ENCODE measurements at regions not wholly inside any gene's neighbourhood (a gene's known extent, or its start where the extent isn't known, plus 50 kb on each side); places are given as distances from the start of the nearest gene placed in this dataset.

GRCh38 chr14:101025696-101026095 lies 122.2 kb upstream of the RTL1 start:
- in situ Hi-C loops (cut with HindIII; ENCODE audit: low pct_unique_long_range_greater_than_20kb, low sequenced_read_pairs) (no loop called here), intact Hi-C loops (cut with micrococcal nuclease; ENCODE audit: unreplicated experiment) (no loop called here)
- H3K27me3 ChIP-seq (ENCODE audit: control insufficient read depth, insufficient read depth, low read length): no peaks in the 10 kb centered on the region
- no peaks in the 10 kb centered on the region for H3K4me1 ChIP-seq (ENCODE audit: control insufficient read depth, insufficient read depth, low read length)
- no peaks in the 10 kb centered on the region for H3K36me3 ChIP-seq (ENCODE audit: control insufficient read depth, insufficient read depth, low read length)
- no peak overlapping the region for H3K27ac ChIP-seq (ENCODE audit: low read length)
- POLR2A ChIA-PET: no interaction called here
- no peak overlapping the region for H3K4me3 ChIP-seq (ENCODE audit: low read depth in 2 of 2, low read length in 2 of 2)
- ATAC-seq (no peak), DNase-seq (ENCODE audit: low read depth, low spot score) (no peak)
- CTCF ChIA-PET: no interaction called here
- H3K9me3 ChIP-seq (ENCODE audit: control insufficient read depth, insufficient read depth, low read depth, low read length): no peaks in the 10 kb centered on the region
- BruUV-seq (replicated peaks): no TSS peak
- TF ChIP-seq TCF7L2 (IDR thresholded peaks at IDR 0.05; ENCODE audit: low read depth, low read length) (no peak), SIN3A (IDR thresholded peaks at IDR 0.05; ENCODE audit: borderline replicate concordance, insufficient read depth, low read depth, low read length) (no peak)
- TF ChIP-seq, protein P1, sequence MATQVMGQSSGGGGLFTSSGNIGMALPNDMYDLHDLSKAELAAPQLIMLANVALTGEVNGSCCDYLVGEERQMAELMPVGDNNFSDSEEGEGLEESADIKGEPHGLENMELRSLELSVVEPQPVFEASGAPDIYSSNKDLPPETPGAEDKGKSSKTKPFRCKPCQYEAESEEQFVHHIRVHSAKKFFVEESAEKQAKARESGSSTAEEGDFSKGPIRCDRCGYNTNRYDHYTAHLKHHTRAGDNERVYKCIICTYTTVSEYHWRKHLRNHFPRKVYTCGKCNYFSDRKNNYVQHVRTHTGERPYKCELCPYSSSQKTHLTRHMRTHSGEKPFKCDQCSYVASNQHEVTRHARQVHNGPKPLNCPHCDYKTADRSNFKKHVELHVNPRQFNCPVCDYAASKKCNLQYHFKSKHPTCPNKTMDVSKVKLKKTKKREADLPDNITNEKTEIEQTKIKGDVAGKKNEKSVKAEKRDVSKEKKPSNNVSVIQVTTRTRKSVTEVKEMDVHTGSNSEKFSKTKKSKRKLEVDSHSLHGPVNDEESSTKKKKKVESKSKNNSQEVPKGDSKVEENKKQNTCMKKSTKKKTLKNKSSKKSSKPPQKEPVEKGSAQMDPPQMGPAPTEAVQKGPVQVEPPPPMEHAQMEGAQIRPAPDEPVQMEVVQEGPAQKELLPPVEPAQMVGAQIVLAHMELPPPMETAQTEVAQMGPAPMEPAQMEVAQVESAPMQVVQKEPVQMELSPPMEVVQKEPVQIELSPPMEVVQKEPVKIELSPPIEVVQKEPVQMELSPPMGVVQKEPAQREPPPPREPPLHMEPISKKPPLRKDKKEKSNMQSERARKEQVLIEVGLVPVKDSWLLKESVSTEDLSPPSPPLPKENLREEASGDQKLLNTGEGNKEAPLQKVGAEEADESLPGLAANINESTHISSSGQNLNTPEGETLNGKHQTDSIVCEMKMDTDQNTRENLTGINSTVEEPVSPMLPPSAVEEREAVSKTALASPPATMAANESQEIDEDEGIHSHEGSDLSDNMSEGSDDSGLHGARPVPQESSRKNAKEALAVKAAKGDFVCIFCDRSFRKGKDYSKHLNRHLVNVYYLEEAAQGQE (IDR thresholded peaks at IDR 0.05; ENCODE audit: insufficient read depth in 1 of 2, low read depth in 2 of 2, low read length in 1 of 2): no peak

GRCh38 chr14:101026341-101026740 lies 122.8 kb upstream of the RTL1 start:
- ChIA-PET POLR2A (no interaction called here), CTCF (no interaction called here)
- no peak overlapping the region for H3K27ac ChIP-seq (ENCODE audit: low read length)
- ATAC-seq (no peak), DNase-seq (ENCODE audit: low read depth, low spot score) (no peak)
- intact Hi-C loops (cut with micrococcal nuclease; ENCODE audit: unreplicated experiment) (no loop called here), in situ Hi-C loops (cut with HindIII; ENCODE audit: low pct_unique_long_range_greater_than_20kb, low sequenced_read_pairs) (no loop called here)
- H3K9me3 ChIP-seq (ENCODE audit: control insufficient read depth, insufficient read depth, low read depth, low read length): no peaks in the 10 kb centered on the region
- BruUV-seq (replicated peaks): no TSS peak
- TF ChIP-seq POLR2AphosphoS5 (IDR thresholded peaks at IDR 0.05; ENCODE audit: low read depth, low read length) (no peak), SIN3A (IDR thresholded peaks at IDR 0.05; ENCODE audit: borderline replicate concordance, insufficient read depth, low read depth, low read length) (no peak), TCF7L2 (IDR thresholded peaks at IDR 0.05; ENCODE audit: low read depth, low read length) (no peak)
- TF ChIP-seq, protein P1 (IDR thresholded peaks at IDR 0.05; ENCODE audit: insufficient read depth in 1 of 2, low read depth in 2 of 2, low read length in 1 of 2): no peak
- TF ChIP-seq, protein P2, sequence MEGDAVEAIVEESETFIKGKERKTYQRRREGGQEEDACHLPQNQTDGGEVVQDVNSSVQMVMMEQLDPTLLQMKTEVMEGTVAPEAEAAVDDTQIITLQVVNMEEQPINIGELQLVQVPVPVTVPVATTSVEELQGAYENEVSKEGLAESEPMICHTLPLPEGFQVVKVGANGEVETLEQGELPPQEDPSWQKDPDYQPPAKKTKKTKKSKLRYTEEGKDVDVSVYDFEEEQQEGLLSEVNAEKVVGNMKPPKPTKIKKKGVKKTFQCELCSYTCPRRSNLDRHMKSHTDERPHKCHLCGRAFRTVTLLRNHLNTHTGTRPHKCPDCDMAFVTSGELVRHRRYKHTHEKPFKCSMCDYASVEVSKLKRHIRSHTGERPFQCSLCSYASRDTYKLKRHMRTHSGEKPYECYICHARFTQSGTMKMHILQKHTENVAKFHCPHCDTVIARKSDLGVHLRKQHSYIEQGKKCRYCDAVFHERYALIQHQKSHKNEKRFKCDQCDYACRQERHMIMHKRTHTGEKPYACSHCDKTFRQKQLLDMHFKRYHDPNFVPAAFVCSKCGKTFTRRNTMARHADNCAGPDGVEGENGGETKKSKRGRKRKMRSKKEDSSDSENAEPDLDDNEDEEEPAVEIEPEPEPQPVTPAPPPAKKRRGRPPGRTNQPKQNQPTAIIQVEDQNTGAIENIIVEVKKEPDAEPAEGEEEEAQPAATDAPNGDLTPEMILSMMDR (IDR thresholded peaks at IDR 0.05): no peak
- H3K4me1 ChIP-seq (ENCODE audit: control insufficient read depth, insufficient read depth, low read length): no peaks in the 10 kb centered on the region
- no peaks in the 10 kb centered on the region for H3K36me3 ChIP-seq (ENCODE audit: control insufficient read depth, insufficient read depth, low read length)
- no peak overlapping the region for H3K4me3 ChIP-seq (ENCODE audit: low read depth in 2 of 2, low read length in 2 of 2)
- no peaks in the 10 kb centered on the region for H3K27me3 ChIP-seq (ENCODE audit: control insufficient read depth, insufficient read depth, low read length)

Data from Panc1 (cell line).